Epithelial cell of proximal tubule (primary cell): ENCODE measurements at regions not wholly inside any gene's neighbourhood (a gene's known extent, or its start where the extent isn't known, plus 50 kb on each side); places are given as distances from the start of the nearest gene placed in this dataset.

ENCODE experiments used
- DNase-seq: peaks from one replicate; pipeline ENCODE4 v3.0.0-alpha.2; 2011; ENCODE audit warnings: low read depth
- H3K4me3 ChIP-seq: 2 replicates; pipeline ENCODE4 v1.5.1; 2011; ENCODE audit warnings: low read depth, mild to moderate bottlenecking, low read length
- CTCF ChIP-seq: conservative IDR thresholded peaks from 2 replicates; pipeline ENCODE4 v1.5.1; 2012; ENCODE audit warnings: low read depth, mild to moderate bottlenecking, low read length

GRCh38 chr14:84250893-84251292 is 1279.1 kb upstream of the FLRT2 start:
- TF ChIP-seq CTCF, result no peak
- H3K4me3 ChIP-seq, result no peak overlapping the region
- no peak for DNase-seq

- H3K4me3 ChIP-seq, result no peak overlapping the region
- no peak for DNase-seq
- no peak for TF ChIP-seq CTCF
Measured at GRCh38 chr14:84251411-84252115, 1278.4 kb upstream of the FLRT2 start.

- DNase-seq, result no peak
- no peak overlapping the region for H3K4me3 ChIP-seq
- no peak for TF ChIP-seq CTCF
Measured at GRCh38 chr14:84252706-84253105, 1277.2 kb upstream of the FLRT2 start.

- DNase-seq, result no peak
- TF ChIP-seq CTCF, result no peak
- H3K4me3 ChIP-seq, result no peak overlapping the region
Measured at GRCh38 chr14:84253326-84253725, 1276.6 kb upstream of the FLRT2 start.

GRCh38 chr14:84254290-84254689 is 1275.7 kb upstream of the FLRT2 start:
- TF ChIP-seq CTCF, result no peak
- no peak overlapping the region for H3K4me3 ChIP-seq
- no peak for DNase-seq

DNA sequence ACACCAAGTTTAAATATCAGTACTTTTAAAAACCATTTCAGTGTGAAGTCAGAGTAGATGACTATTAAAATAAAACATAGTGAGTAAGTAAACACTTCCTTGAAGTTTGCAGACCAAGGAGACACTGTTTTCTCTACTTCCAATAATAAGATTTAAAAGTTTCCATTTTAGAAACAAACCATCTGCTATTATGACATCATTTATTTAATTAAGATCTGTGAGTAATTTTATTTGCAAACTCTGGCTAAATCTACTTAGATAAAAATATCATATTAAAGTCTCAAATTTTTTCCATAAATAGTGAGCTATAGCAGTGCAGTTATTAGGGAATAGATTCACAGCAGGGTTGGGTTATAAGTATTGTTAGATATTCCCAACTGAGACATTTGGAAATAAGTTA is 1267.0 kb upstream of the FLRT2 start:
- H3K4me3 ChIP-seq, result no peak overlapping the region
- DNase-seq, result no peak
- no peak for TF ChIP-seq CTCF

GRCh38 chr14:84272290-84272721 is 1257.6 kb upstream of the FLRT2 start:
- no peak overlapping the region for H3K4me3 ChIP-seq
- DNase-seq, result no peak
- TF ChIP-seq CTCF, result no peak
